ENCODE measurements at regions not wholly inside any gene's neighbourhood (a gene's known extent, or its start where the extent isn't known, plus 50 kb on each side); places are given as distances from the start of the nearest gene placed in this dataset.

- TF ChIP-seq EZH2phosphoT487 (IDR thresholded peaks at IDR 0.05; ENCODE audit: borderline replicate concordance, low read length) (no peak), CTCF (IDR thresholded peaks at IDR 0.05; ENCODE audit: low read depth, low read length, poor library complexity, severe bottlenecking) (no peak)
- Histone ChIP-seq H3K9me2 (replicated peaks; ENCODE audit: control insufficient read depth, low read length) (no peaks in the 10 kb centered on the region), H4K20me1 (ENCODE audit: control insufficient read depth, insufficient read depth, low read depth, low read length) (no peaks in the 10 kb centered on the region), H3K4me1 (ENCODE audit: control insufficient read depth, low read length) (no peaks in the 10 kb centered on the region), H3K9me3 (ENCODE audit: control insufficient read depth, insufficient read depth, low read length) (no peaks in the 10 kb centered on the region), H3K4me3 (ENCODE audit: low read length) (no peak overlapping the region), H3K79me2 (ENCODE audit: control insufficient read depth, low read length) (no peaks in the 10 kb centered on the region), H3K27me3 (ENCODE audit: control insufficient read depth, low read length) (no peaks in the 10 kb centered on the region), H3K4me2 (ENCODE audit: low read length) (no peak overlapping the region), H3K27ac (ENCODE audit: low read depth, low read length) (no peak overlapping the region), H3K36me3 (ENCODE audit: control insufficient read depth, low read length) (no peaks in the 10 kb centered on the region), H3F3A (ENCODE audit: control insufficient read depth, insufficient read depth) (no peaks in the 10 kb centered on the region)
These were observed 530.8 kb downstream of the MFSD1 start for GRCh38 chr3:159332535-159333099.

- H3K9me2 ChIP-seq (replicated peaks; ENCODE audit: control insufficient read depth, low read length) = no peaks in the 10 kb centered on the region
- H3K36me3 ChIP-seq (ENCODE audit: control insufficient read depth, low read length) = no peaks in the 10 kb centered on the region
- no peaks in the 10 kb centered on the region for H3K4me1 ChIP-seq (ENCODE audit: control insufficient read depth, low read length)
- H3K4me3 ChIP-seq (ENCODE audit: low read length) = no peak overlapping the region
- no peaks in the 10 kb centered on the region for H3K79me2 ChIP-seq (ENCODE audit: control insufficient read depth, low read length)
- no peaks in the 10 kb centered on the region for H3F3A ChIP-seq (ENCODE audit: control insufficient read depth, insufficient read depth)
- TF ChIP-seq EZH2phosphoT487 (IDR thresholded peaks at IDR 0.05; ENCODE audit: borderline replicate concordance, low read length) (no peak), CTCF (IDR thresholded peaks at IDR 0.05; ENCODE audit: low read depth, low read length, poor library complexity, severe bottlenecking) (no peak)
- no peaks in the 10 kb centered on the region for H3K27me3 ChIP-seq (ENCODE audit: control insufficient read depth, low read length)
- no peaks in the 10 kb centered on the region for H3K9me3 ChIP-seq (ENCODE audit: control insufficient read depth, insufficient read depth, low read length)
- no peaks in the 10 kb centered on the region for H4K20me1 ChIP-seq (ENCODE audit: control insufficient read depth, insufficient read depth, low read depth, low read length)
- no peak overlapping the region for H3K4me2 ChIP-seq (ENCODE audit: low read length)
- H3K27ac ChIP-seq (ENCODE audit: low read depth, low read length) = no peak overlapping the region
These were observed 537.3 kb downstream of the MFSD1 start for GRCh38 chr3:159339131-159339530.

- H3K27me3 ChIP-seq (ENCODE audit: control insufficient read depth, low read length) = no peaks in the 10 kb centered on the region
- no peak overlapping the region for H3K4me3 ChIP-seq (ENCODE audit: low read length)
- TF ChIP-seq EZH2phosphoT487 (IDR thresholded peaks at IDR 0.05; ENCODE audit: borderline replicate concordance, low read length) (no peak), CTCF (IDR thresholded peaks at IDR 0.05; ENCODE audit: low read depth, low read length, poor library complexity, severe bottlenecking) (no peak)
- no peaks in the 10 kb centered on the region for H3K9me2 ChIP-seq (replicated peaks; ENCODE audit: control insufficient read depth, low read length)
- H3K36me3 ChIP-seq (ENCODE audit: control insufficient read depth, low read length) = no peaks in the 10 kb centered on the region
- no peaks in the 10 kb centered on the region for H3F3A ChIP-seq (ENCODE audit: control insufficient read depth, insufficient read depth)
- H3K4me1 ChIP-seq (ENCODE audit: control insufficient read depth, low read length) = no peaks in the 10 kb centered on the region
- no peak overlapping the region for H3K27ac ChIP-seq (ENCODE audit: low read depth, low read length)
- H4K20me1 ChIP-seq (ENCODE audit: control insufficient read depth, insufficient read depth, low read depth, low read length) = no peaks in the 10 kb centered on the region
- no peak overlapping the region for H3K4me2 ChIP-seq (ENCODE audit: low read length)
- no peaks in the 10 kb centered on the region for H3K79me2 ChIP-seq (ENCODE audit: control insufficient read depth, low read length)
- H3K9me3 ChIP-seq (ENCODE audit: control insufficient read depth, insufficient read depth, low read length) = no peaks in the 10 kb centered on the region
These were observed 539.1 kb downstream of the MFSD1 start for GRCh38 chr3:159340877-159341500.

Data from DOHH2 (cell line).